ENCODE measurements at regions not wholly inside any gene's neighbourhood (a gene's known extent, or its start where the extent isn't known, plus 50 kb on each side); places are given as distances from the start of the nearest gene placed in this dataset.

GRCh38 chr6:170145272-170145592, 145.6 kb downstream of the DLL1 start:
- H3K14ac ChIP-seq (ENCODE audit: low read length) = no peak overlapping the region
- WGBS (ENCODE audit: extremely low coverage, insufficient coverage, insufficient read length) = no CpG with 5 or more reads among the region's 3 CpGs
- no peaks in the 10 kb centered on the region for H3K27me3 ChIP-seq (ENCODE audit: insufficient read depth, low read length)
- H3K4me2 ChIP-seq (ENCODE audit: low read length) = no peak overlapping the region
- H3K79me2 ChIP-seq (ENCODE audit: control insufficient read depth, insufficient read depth, low read length, poor library complexity) = no peaks in the 10 kb centered on the region
- H3K4me3 ChIP-seq (ENCODE audit: low read depth, low read length) = no peak overlapping the region
- no peak overlapping the region for H2AFZ ChIP-seq (ENCODE audit: insufficient read depth, low read length, poor library complexity)
- no peak overlapping the region for H3K4ac ChIP-seq (ENCODE audit: low read depth, low read length)
- H3K9me3 ChIP-seq (ENCODE audit: insufficient read depth, low read depth, low read length) = peaks cover 5% of the 10 kb centered on the region
- H3K4me1 ChIP-seq (ENCODE audit: control insufficient read depth in 1 of 2, insufficient read depth in 2 of 2, low read length in 2 of 2) = peaks cover 0 to 4% of the 10 kb centered on the region in 2 experiments
- no peak overlapping the region for H4K12ac ChIP-seq (ENCODE audit: low read depth, low read length)
- H4K8ac ChIP-seq (ENCODE audit: low read depth, low read length) = no peak overlapping the region
- H2AK5ac ChIP-seq (ENCODE audit: low read length) = no peak overlapping the region
- H2BK120ac ChIP-seq (ENCODE audit: insufficient read depth, low read length, poor library complexity) = no peak overlapping the region
- H3K9ac ChIP-seq (ENCODE audit: low read length) = no peak overlapping the region
- DNase-seq = no peak
- no peaks in the 10 kb centered on the region for H3K36me3 ChIP-seq (ENCODE audit: control insufficient read depth in 1 of 2, insufficient read depth in 2 of 2, low read length in 2 of 2)
- no peaks in the 10 kb centered on the region for H3K79me1 ChIP-seq (ENCODE audit: low read length)
- no peak overlapping the region for H2BK5ac ChIP-seq (ENCODE audit: low read depth, low read length, poor library complexity)
- H3K18ac ChIP-seq (ENCODE audit: low read length) = no peak overlapping the region
- H4K91ac ChIP-seq (ENCODE audit: low read depth, low read length) = no peak overlapping the region
- H2BK12ac ChIP-seq (ENCODE audit: low read length) = no peak overlapping the region
- no peak overlapping the region for H3K23ac ChIP-seq (ENCODE audit: low read length)
- H3K27ac ChIP-seq (ENCODE audit: low read depth, low read length) = no peak overlapping the region

- Histone ChIP-seq H3K79me2 (ENCODE audit: control insufficient read depth, insufficient read depth, low read length, poor library complexity) (no peaks in the 10 kb centered on the region), H2AFZ (ENCODE audit: insufficient read depth, low read length, poor library complexity) (no peak overlapping the region), H3K23ac (ENCODE audit: low read length) (no peak overlapping the region), H3K4me1 (ENCODE audit: control insufficient read depth in 1 of 2, insufficient read depth in 2 of 2, low read length in 2 of 2) (peaks cover 0 to 4% of the 10 kb centered on the region in 2 experiments), H2AK5ac (ENCODE audit: low read length) (no peak overlapping the region), H3K9ac (ENCODE audit: low read length) (no peak overlapping the region), H3K4me3 (ENCODE audit: low read depth, low read length) (no peak overlapping the region), H3K9me3 (ENCODE audit: insufficient read depth, low read depth, low read length) (peaks cover 5% of the 10 kb centered on the region), H3K14ac (ENCODE audit: low read length) (no peak overlapping the region), H3K79me1 (ENCODE audit: low read length) (no peaks in the 10 kb centered on the region), H2BK5ac (ENCODE audit: low read depth, low read length, poor library complexity) (no peak overlapping the region), H4K91ac (ENCODE audit: low read depth, low read length) (no peak overlapping the region), H4K8ac (ENCODE audit: low read depth, low read length) (no peak overlapping the region), H4K12ac (ENCODE audit: low read depth, low read length) (no peak overlapping the region), H3K27ac (ENCODE audit: low read depth, low read length) (no peak overlapping the region), H2BK12ac (ENCODE audit: low read length) (no peak overlapping the region), H2BK120ac (ENCODE audit: insufficient read depth, low read length, poor library complexity) (no peak overlapping the region), H3K4me2 (ENCODE audit: low read length) (no peak overlapping the region), H3K27me3 (ENCODE audit: insufficient read depth, low read length) (no peaks in the 10 kb centered on the region), H3K4ac (ENCODE audit: low read depth, low read length) (no peak overlapping the region), H3K36me3 (ENCODE audit: control insufficient read depth in 1 of 2, insufficient read depth in 2 of 2, low read length in 2 of 2) (no peaks in the 10 kb centered on the region), H3K18ac (ENCODE audit: low read length) (no peak overlapping the region)
- no peak for DNase-seq
- no CpG with 5 or more reads among the region's 4 CpGs for WGBS (ENCODE audit: extremely low coverage, insufficient coverage, insufficient read length)
Measured at GRCh38 chr6:170144571-170145271, 146.2 kb downstream of the DLL1 start.

GRCh38 chr6:170143401-170144150, 147.3 kb downstream of the DLL1 start:
- Histone ChIP-seq H2AK5ac (ENCODE audit: low read length) (no peak overlapping the region), H3K36me3 (ENCODE audit: control insufficient read depth in 1 of 2, insufficient read depth in 2 of 2, low read length in 2 of 2) (no peaks in the 10 kb centered on the region), H3K18ac (ENCODE audit: low read length) (no peak overlapping the region), H3K4me3 (ENCODE audit: low read depth, low read length) (no peak overlapping the region), H3K4ac (ENCODE audit: low read depth, low read length) (no peak overlapping the region), H2AFZ (ENCODE audit: insufficient read depth, low read length, poor library complexity) (no peak overlapping the region), H4K12ac (ENCODE audit: low read depth, low read length) (no peak overlapping the region), H3K14ac (ENCODE audit: low read length) (no peak overlapping the region), H4K8ac (ENCODE audit: low read depth, low read length) (no peak overlapping the region), H3K9me3 (ENCODE audit: insufficient read depth, low read depth, low read length) (peaks cover 14% of the 10 kb centered on the region), H4K91ac (ENCODE audit: low read depth, low read length) (no peak overlapping the region), H3K9ac (ENCODE audit: low read length) (no peak overlapping the region), H3K4me2 (ENCODE audit: low read length) (no peak overlapping the region), H3K27me3 (ENCODE audit: insufficient read depth, low read length) (no peaks in the 10 kb centered on the region), H2BK5ac (ENCODE audit: low read depth, low read length, poor library complexity) (no peak overlapping the region), H3K27ac (ENCODE audit: low read depth, low read length) (no peak overlapping the region), H2BK12ac (ENCODE audit: low read length) (no peak overlapping the region), H3K4me1 (ENCODE audit: control insufficient read depth in 1 of 2, insufficient read depth in 2 of 2, low read length in 2 of 2) (no peaks in the 10 kb centered on the region), H2BK120ac (ENCODE audit: insufficient read depth, low read length, poor library complexity) (no peak overlapping the region), H3K79me2 (ENCODE audit: control insufficient read depth, insufficient read depth, low read length, poor library complexity) (no peaks in the 10 kb centered on the region), H3K23ac (ENCODE audit: low read length) (no peak overlapping the region), H3K79me1 (ENCODE audit: low read length) (no peaks in the 10 kb centered on the region)
- WGBS (ENCODE audit: extremely low coverage, insufficient coverage, insufficient read length) = no CpG with 5 or more reads among the region's 14 CpGs
- DNase-seq = no peak

- Histone ChIP-seq H4K12ac (ENCODE audit: low read depth, low read length) (no peak overlapping the region), H2AK5ac (ENCODE audit: low read length) (no peak overlapping the region), H3K4me1 (ENCODE audit: control insufficient read depth in 1 of 2, insufficient read depth in 2 of 2, low read length in 2 of 2) (no peaks in the 10 kb centered on the region), H3K18ac (ENCODE audit: low read length) (no peak overlapping the region), H3K14ac (ENCODE audit: low read length) (no peak overlapping the region), H4K91ac (ENCODE audit: low read depth, low read length) (no peak overlapping the region), H3K27me3 (ENCODE audit: insufficient read depth, low read length) (no peaks in the 10 kb centered on the region), H2AFZ (ENCODE audit: insufficient read depth, low read length, poor library complexity) (no peak overlapping the region), H3K36me3 (ENCODE audit: control insufficient read depth in 1 of 2, insufficient read depth in 2 of 2, low read length in 2 of 2) (no peaks in the 10 kb centered on the region), H3K4ac (ENCODE audit: low read depth, low read length) (no peak overlapping the region), H3K4me3 (ENCODE audit: low read depth, low read length) (no peak overlapping the region), H3K79me1 (ENCODE audit: low read length) (no peaks in the 10 kb centered on the region), H3K23ac (ENCODE audit: low read length) (no peak overlapping the region), H2BK120ac (ENCODE audit: insufficient read depth, low read length, poor library complexity) (no peak overlapping the region), H3K4me2 (ENCODE audit: low read length) (no peak overlapping the region), H3K27ac (ENCODE audit: low read depth, low read length) (no peak overlapping the region), H4K8ac (ENCODE audit: low read depth, low read length) (no peak overlapping the region), H2BK12ac (ENCODE audit: low read length) (no peak overlapping the region), H3K9ac (ENCODE audit: low read length) (no peak overlapping the region), H2BK5ac (ENCODE audit: low read depth, low read length, poor library complexity) (no peak overlapping the region), H3K9me3 (ENCODE audit: insufficient read depth, low read depth, low read length) (peaks cover 20% of the 10 kb centered on the region), H3K79me2 (ENCODE audit: control insufficient read depth, insufficient read depth, low read length, poor library complexity) (no peaks in the 10 kb centered on the region)
- no CpG with 5 or more reads among the region's 7 CpGs for WGBS (ENCODE audit: extremely low coverage, insufficient coverage, insufficient read length)
- DNase-seq = no peak
Measured at GRCh38 chr6:170142559-170142958, 148.3 kb downstream of the DLL1 start.

Measured in trophoblast cell (in vitro differentiated cells and primary cell).